Smooth muscle cell (in vitro differentiated cells): ENCODE measurements at regions not wholly inside any gene's neighbourhood (a gene's known extent, or its start where the extent isn't known, plus 50 kb on each side); places are given as distances from the start of the nearest gene placed in this dataset.

Experiments used
- DNase-seq: peaks from one replicate; lab custom pipeline; 2025; ENCODE audit not compliant: unreplicated experiment; lab: John Stamatoyannopoulos, UW
- H2AFZ ChIP-seq: fragments of 200-600 bp; sonication (generic); 2 replicates; pipeline ENCODE4 v1.6.0; 2016; ENCODE audit warnings: antibody characterized with exemption, low read depth, mild to moderate bottlenecking
- H3F3A ChIP-seq: fragments of 200-600 bp; sonication (generic); 2 replicates; pipeline ENCODE4 v1.6.0; 2017; ENCODE audit warnings: antibody characterized with exemption, low read depth
- H3K27ac ChIP-seq: fragments of 200-600 bp; sonication (generic); 2 replicates; pipeline ENCODE4 v1.5.1; 2016; ENCODE audit warnings: low read depth, mild to moderate bottlenecking
- H3K27me3 ChIP-seq: fragments of 200-600 bp; sonication (generic); 2 replicates; pipeline ENCODE4 v1.6.1; 2016; ENCODE audit warnings: low read depth, mild to moderate bottlenecking
- H3K36me3 ChIP-seq: fragments of 200-600 bp; sonication (generic); 2 replicates; pipeline ENCODE4 v1.5.1; 2016; ENCODE audit warnings: low read depth
- H3K4me1 ChIP-seq: fragments of 200-600 bp; sonication (generic); 2 replicates; pipeline ENCODE4 v1.5.1; 2016; ENCODE audit warnings: low read depth
- H3K4me2 ChIP-seq: fragments of 200-600 bp; sonication (generic); 2 replicates; pipeline ENCODE4 v1.6.0; 2016; ENCODE audit warnings: mild to moderate bottlenecking
- H3K4me3 ChIP-seq: fragments of 200-600 bp; sonication (generic); 2 replicates; pipeline ENCODE4 v1.5.1; 2016; ENCODE audit warnings: mild to moderate bottlenecking
- H3K79me2 ChIP-seq: fragments of 200-600 bp; sonication (generic); 2 replicates; pipeline ENCODE4 v1.6.0; 2016; ENCODE audit warnings: low read depth, mild to moderate bottlenecking
- H3K9ac ChIP-seq: fragments of 200-600 bp; sonication (generic); 2 replicates; pipeline ENCODE4 v1.6.0; 2016; ENCODE audit warnings: low read depth
- H3K9me3 ChIP-seq: fragments of 200-600 bp; sonication (generic); replicated peaks from 2 replicates; pipeline ENCODE4 v1.5.1; 2016; ENCODE audit warnings: low read depth
- H4K20me1 ChIP-seq: fragments of 200-600 bp; sonication (generic); 2 replicates; pipeline ENCODE4 v1.6.0; 2016; ENCODE audit warnings: low read depth
- CTCF ChIP-seq: fragments of 200-600 bp; sonication (generic); IDR thresholded peaks from 2 replicates; pipeline ENCODE4 v1.5.1; 2017; ENCODE audit warnings: borderline replicate concordance, mild to moderate bottlenecking, antibody characterized with exemption; ENCODE audit not compliant: insufficient read depth, poor library complexity, severe bottlenecking
- WGBS: methylation state at CpG from one replicate; pipeline ENCODE4 v1.1.7; 2016; ENCODE audit warnings: low lambda C conversion rate; 5-methylcytosine and 5-hydroxymethylcytosine counted together

- Histone ChIP-seq H3F3A (peaks cover 3% of the 10 kb centered on the region), H4K20me1 (no peaks in the 10 kb centered on the region), H3K9ac (peak overlapping the region; percentile 12), H3K4me3 (no peak overlapping the region), H3K79me2 (no peaks in the 10 kb centered on the region), H3K4me1 (peaks cover 17% of the 10 kb centered on the region), H2AFZ (no peak overlapping the region), H3K4me2 (peak overlapping the region; percentile 14), H3K27ac (peak overlapping the region; percentile 73), H3K9me3 (no peaks in the 10 kb centered on the region), H3K36me3 (no peaks in the 10 kb centered on the region), H3K27me3 (no peaks in the 10 kb centered on the region)
- DNase-seq, result peak; percentile 1
- WGBS, result 44% methylated on average over 6 of the region's 6 CpGs
- TF ChIP-seq CTCF, result no peak
Observed at GRCh38 chr2:2743164-2743571, 412.1 kb upstream of the MYT1L start.

GRCh38 chr2:2742726-2743125, 411.7 kb upstream of the MYT1L start:
- Histone ChIP-seq H3F3A (peaks cover 3% of the 10 kb centered on the region), H3K4me3 (no peak overlapping the region), H3K36me3 (no peaks in the 10 kb centered on the region), H3K9ac (peak overlapping the region; percentile 44), H3K27ac (peak overlapping the region; percentile 73), H3K4me1 (peaks cover 17% of the 10 kb centered on the region), H2AFZ (no peak overlapping the region), H3K9me3 (no peaks in the 10 kb centered on the region), H3K27me3 (no peaks in the 10 kb centered on the region), H4K20me1 (no peaks in the 10 kb centered on the region), H3K79me2 (no peaks in the 10 kb centered on the region), H3K4me2 (peak overlapping the region; percentile 14)
- whole genome bisulfite sequencing, result 46% methylated on average over 2 of the region's 2 CpGs
- no peak for TF ChIP-seq CTCF
- DNase-seq, result no peak

- no peak for DNase-seq
- Histone ChIP-seq H3K27ac (no peak overlapping the region), H2AFZ (no peak overlapping the region), H3K27me3 (no peaks in the 10 kb centered on the region), H3K4me3 (no peak overlapping the region), H3K79me2 (no peaks in the 10 kb centered on the region), H3K4me2 (no peak overlapping the region), H3K9me3 (no peaks in the 10 kb centered on the region), H4K20me1 (no peaks in the 10 kb centered on the region), H3F3A (peaks cover 3% of the 10 kb centered on the region), H3K9ac (no peak overlapping the region), H3K4me1 (peaks cover 17% of the 10 kb centered on the region), H3K36me3 (no peaks in the 10 kb centered on the region)
- WGBS, result 100% methylated on average over 1 of the region's 1 CpG
- TF ChIP-seq CTCF, result no peak
Observed at GRCh38 chr2:2740238-2740775, 409.2 kb upstream of the MYT1L start.

- H4K20me1 ChIP-seq, result no peaks in the 10 kb centered on the region
- WGBS, result 91% methylated on average over 9 of the region's 9 CpGs
Observed at GRCh38 chr2:2739231-2739795, 408.2 kb upstream of the MYT1L start.

More at GRCh38 chr2:2739231-2739795, 408.2 kb upstream of the MYT1L start:
- Histone ChIP-seq H3K9me3 (no peaks in the 10 kb centered on the region), H3K27me3 (no peaks in the 10 kb centered on the region), H3K36me3 (no peaks in the 10 kb centered on the region), H3K9ac (no peak overlapping the region), H3K79me2 (no peaks in the 10 kb centered on the region), H3K27ac (no peak overlapping the region), H3K4me2 (no peak overlapping the region), H3K4me1 (peaks cover 17% of the 10 kb centered on the region), H2AFZ (no peak overlapping the region), H3F3A (peaks cover 3% of the 10 kb centered on the region), H3K4me3 (no peak overlapping the region)
- no peak for DNase-seq
- no peak for TF ChIP-seq CTCF
